Spleen (tissue), 7 donors: ENCODE measurements at regions not wholly inside any gene's neighbourhood (a gene's known extent, or its start where the extent isn't known, plus 50 kb on each side); places are given as distances from the start of the nearest gene placed in this dataset.

Source experiments
- CTCF ChIP-seq, 11 experiments: fragments of 200-600 bp in 7 of 11; fragments of 450-650 bp in 4 of 11; sonication (generic) in 4 of 11; IDR thresholded peaks in 8 of 11; conservative IDR thresholded peaks in 3 of 11; 1 replicate in 7 of 11; 2 replicates in 4 of 11; pipeline versions ENCODE4 v1.4.0 to v1.8.0; 2016 to 2021; ENCODE audit warnings: antibody characterized with exemption in 11 of 11, inconsistent platforms in 4 of 11, mild to moderate bottlenecking in 1 of 11
- POLR2A ChIP-seq, 3 donors: fragments of 450-650 bp; IDR thresholded peaks; one replicate each; pipeline ENCODE4 v1.5.1; 2017; ENCODE audit warnings: antibody characterized with exemption in 3 of 3, mild to moderate bottlenecking in 1 of 3
- POLR2AphosphoS5 ChIP-seq, 3 donors: sonication (generic); formaldehyde crosslinking; IDR thresholded peaks; one replicate each; pipeline ENCODE4 v1.5.1; 2017; ENCODE audit warnings: antibody characterized with exemption in 3 of 3
- donor health status: DM: no; HTN: no; CAD: no; lungs with moderate emphysema.
- donor health status: DM: no; HTN: no; CAD: no.
- donor health status: DM: no; HTN: no; CAD: no.

GRCh38 chr5:128774605-128775004, 190.7 kb upstream of the SLC27A6 start:
- no peak for TF ChIP-seq POLR2AphosphoS5 (IDR thresholded peaks at IDR 0.05)
- TF ChIP-seq CTCF (IDR thresholded peaks at IDR 0.05 in 8 of 11, conservative IDR thresholded peaks at IDR 0.05 in 3 of 11), result no peak
- TF ChIP-seq POLR2A (IDR thresholded peaks at IDR 0.05), result no peak
